Fibroblast of lung (primary cell): ENCODE measurements at regions not wholly inside any gene's neighbourhood (a gene's known extent, or its start where the extent isn't known, plus 50 kb on each side); places are given as distances from the start of the nearest gene placed in this dataset.

ENCODE experiments used
- EZH2 ChIP-seq: IDR thresholded peaks from 2 replicates; pipeline ENCODE4 v1.5.1; 2012; ENCODE audit warnings: low read length, control low read depth, mild to moderate bottlenecking; ENCODE audit errors: missing control alignments
- TF ChIP-seq, protein P1 (sequence below), 2 donors: IDR thresholded peaks in 1 of 2; conservative IDR thresholded peaks in 1 of 2; 1 replicate in 1 of 2; 2 replicates in 1 of 2; pipeline ENCODE4 v1.5.1; 2011 to 2012; ENCODE audit warnings: low read length in 2 of 2, control low read depth in 1 of 2, inconsistent platforms in 1 of 2, low read depth in 1 of 2, mild to moderate bottlenecking in 1 of 2

DNA sequence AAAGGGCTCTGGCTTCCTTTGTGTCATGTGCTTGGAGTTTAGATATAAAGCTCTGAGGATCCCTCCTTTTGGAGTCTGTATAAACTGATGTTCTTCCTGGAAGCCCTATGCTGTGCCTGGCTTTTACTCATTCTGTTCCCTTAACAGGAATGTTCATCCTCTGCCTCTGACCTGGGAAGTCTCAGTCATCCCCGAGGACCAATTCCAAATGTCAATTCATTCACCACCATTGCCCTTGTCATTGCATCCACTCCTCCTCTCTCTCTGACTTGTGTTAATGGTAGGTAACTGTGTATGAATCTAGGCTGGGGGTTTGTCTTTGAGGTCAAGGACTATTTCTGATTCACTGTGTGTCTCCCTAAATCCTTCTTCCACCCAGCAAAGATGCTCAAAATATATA is 204.2 kb upstream of the CAMK1G start:
- TF ChIP-seq, protein P1, sequence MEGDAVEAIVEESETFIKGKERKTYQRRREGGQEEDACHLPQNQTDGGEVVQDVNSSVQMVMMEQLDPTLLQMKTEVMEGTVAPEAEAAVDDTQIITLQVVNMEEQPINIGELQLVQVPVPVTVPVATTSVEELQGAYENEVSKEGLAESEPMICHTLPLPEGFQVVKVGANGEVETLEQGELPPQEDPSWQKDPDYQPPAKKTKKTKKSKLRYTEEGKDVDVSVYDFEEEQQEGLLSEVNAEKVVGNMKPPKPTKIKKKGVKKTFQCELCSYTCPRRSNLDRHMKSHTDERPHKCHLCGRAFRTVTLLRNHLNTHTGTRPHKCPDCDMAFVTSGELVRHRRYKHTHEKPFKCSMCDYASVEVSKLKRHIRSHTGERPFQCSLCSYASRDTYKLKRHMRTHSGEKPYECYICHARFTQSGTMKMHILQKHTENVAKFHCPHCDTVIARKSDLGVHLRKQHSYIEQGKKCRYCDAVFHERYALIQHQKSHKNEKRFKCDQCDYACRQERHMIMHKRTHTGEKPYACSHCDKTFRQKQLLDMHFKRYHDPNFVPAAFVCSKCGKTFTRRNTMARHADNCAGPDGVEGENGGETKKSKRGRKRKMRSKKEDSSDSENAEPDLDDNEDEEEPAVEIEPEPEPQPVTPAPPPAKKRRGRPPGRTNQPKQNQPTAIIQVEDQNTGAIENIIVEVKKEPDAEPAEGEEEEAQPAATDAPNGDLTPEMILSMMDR (conservative IDR thresholded peaks at IDR 0.05 in 1 of 2, IDR thresholded peaks at IDR 0.05 in 1 of 2; ENCODE audit: low read depth in 1 of 2, low read length in 2 of 2) = no peak
- no peak for TF ChIP-seq EZH2
